ENCODE measurements at regions not wholly inside any gene's neighbourhood (a gene's known extent, or its start where the extent isn't known, plus 50 kb on each side); places are given as distances from the start of the nearest gene placed in this dataset.

DNA sequence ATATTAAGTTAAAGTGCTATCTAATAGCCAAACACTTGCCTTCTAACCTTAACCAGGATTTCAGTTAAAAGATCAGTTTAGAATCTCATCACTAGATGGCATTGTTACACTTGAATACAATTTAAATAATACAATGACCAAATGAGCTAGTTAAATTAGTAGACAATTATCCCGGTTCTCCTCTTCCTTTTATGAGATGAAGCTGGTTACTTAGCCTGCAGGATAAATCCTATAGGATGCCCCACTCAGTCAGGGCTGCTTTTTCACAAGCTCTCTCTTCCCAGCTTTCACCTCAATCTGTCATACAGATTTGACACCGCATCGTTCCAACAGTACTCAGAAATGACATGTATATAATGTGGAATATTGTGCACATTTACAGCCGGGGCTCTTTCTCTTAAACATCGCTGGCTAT, 678.8 kb downstream of the KCNJ3 start:
- TF ChIP-seq POLR2AphosphoS5 (IDR thresholded peaks at IDR 0.05; ENCODE audit: borderline replicate concordance, low read depth, low read length) (no peak), EZH2 (IDR thresholded peaks at IDR 0.05) (no peak)
